Upper lobe of left lung (tissue), 4 donors: ENCODE measurements at regions not wholly inside any gene's neighbourhood (a gene's known extent, or its start where the extent isn't known, plus 50 kb on each side); places are given as distances from the start of the nearest gene placed in this dataset.

Experiments
- POLR2A ChIP-seq, 4 donors: fragments of 450-650 bp; IDR thresholded peaks; one replicate each; pipeline ENCODE4 v1.5.1; 2016 to 2017; ENCODE audit warnings: antibody characterized with exemption in 4 of 4, mild to moderate bottlenecking in 2 of 4
- TF ChIP-seq, protein P1 (sequence below), 6 experiments: fragments of 450-650 bp in 4 of 6; fragments of 200-600 bp in 2 of 6; sonication (generic) in 2 of 6; IDR thresholded peaks; one replicate each; pipeline ENCODE4 v1.5.1; 2016 to 2019; ENCODE audit warnings: antibody characterized with exemption in 6 of 6

GRCh38 chr15:69627548-69628158 is 175.0 kb downstream of the RPLP1 start:
- TF ChIP-seq, protein P1, sequence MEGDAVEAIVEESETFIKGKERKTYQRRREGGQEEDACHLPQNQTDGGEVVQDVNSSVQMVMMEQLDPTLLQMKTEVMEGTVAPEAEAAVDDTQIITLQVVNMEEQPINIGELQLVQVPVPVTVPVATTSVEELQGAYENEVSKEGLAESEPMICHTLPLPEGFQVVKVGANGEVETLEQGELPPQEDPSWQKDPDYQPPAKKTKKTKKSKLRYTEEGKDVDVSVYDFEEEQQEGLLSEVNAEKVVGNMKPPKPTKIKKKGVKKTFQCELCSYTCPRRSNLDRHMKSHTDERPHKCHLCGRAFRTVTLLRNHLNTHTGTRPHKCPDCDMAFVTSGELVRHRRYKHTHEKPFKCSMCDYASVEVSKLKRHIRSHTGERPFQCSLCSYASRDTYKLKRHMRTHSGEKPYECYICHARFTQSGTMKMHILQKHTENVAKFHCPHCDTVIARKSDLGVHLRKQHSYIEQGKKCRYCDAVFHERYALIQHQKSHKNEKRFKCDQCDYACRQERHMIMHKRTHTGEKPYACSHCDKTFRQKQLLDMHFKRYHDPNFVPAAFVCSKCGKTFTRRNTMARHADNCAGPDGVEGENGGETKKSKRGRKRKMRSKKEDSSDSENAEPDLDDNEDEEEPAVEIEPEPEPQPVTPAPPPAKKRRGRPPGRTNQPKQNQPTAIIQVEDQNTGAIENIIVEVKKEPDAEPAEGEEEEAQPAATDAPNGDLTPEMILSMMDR (IDR thresholded peaks at IDR 0.05), result no peak
- no peak for TF ChIP-seq POLR2A (IDR thresholded peaks at IDR 0.05)
